ENCODE measurements at regions not wholly inside any gene's neighbourhood (a gene's known extent, or its start where the extent isn't known, plus 50 kb on each side); places are given as distances from the start of the nearest gene placed in this dataset.

GRCh38 chr4:32525420-32525819 lies 1805.3 kb downstream of the PCDH7 start:
- ATAC-seq = no peak
- TF ChIP-seq SNAI2 (CRISPR knock-in tag; IDR thresholded peaks at IDR 0.05) (no peak), PATZ1 (CRISPR knock-in tag; IDR thresholded peaks at IDR 0.05; ENCODE audit: borderline replicate concordance) (no peak), BACH2 (CRISPR knock-in tag; IDR thresholded peaks at IDR 0.05; ENCODE audit: borderline replicate concordance) (no peak), CREB5 (CRISPR knock-in tag; IDR thresholded peaks at IDR 0.05; ENCODE audit: low read depth) (no peak), CSDC2 (CRISPR knock-in tag; IDR thresholded peaks at IDR 0.05) (no peak)

- TF ChIP-seq TSHZ2 (CRISPR knock-in tag; IDR thresholded peaks at IDR 0.05) (no peak), ZNF8 (CRISPR knock-in tag; IDR thresholded peaks at IDR 0.05) (no peak), PATZ1 (CRISPR knock-in tag; IDR thresholded peaks at IDR 0.05; ENCODE audit: borderline replicate concordance) (no peak), SNAI2 (CRISPR knock-in tag; IDR thresholded peaks at IDR 0.05) (no peak), TOX (CRISPR knock-in tag; IDR thresholded peaks at IDR 0.05; ENCODE audit: borderline replicate concordance) (no peak), POU6F1 (CRISPR knock-in tag; IDR thresholded peaks at IDR 0.05; ENCODE audit: borderline replicate concordance, low read depth) (no peak), ISL1 (CRISPR knock-in tag; IDR thresholded peaks at IDR 0.05) (no peak), ARNTL (CRISPR knock-in tag; IDR thresholded peaks at IDR 0.05; ENCODE audit: borderline replicate concordance, low read depth) (no peak), CREB5 (CRISPR knock-in tag; IDR thresholded peaks at IDR 0.05; ENCODE audit: low read depth) (no peak), ZNF70 (CRISPR knock-in tag; IDR thresholded peaks at IDR 0.05) (no peak), CSDC2 (CRISPR knock-in tag; IDR thresholded peaks at IDR 0.05) (no peak), CSRNP3 (CRISPR knock-in tag; IDR thresholded peaks at IDR 0.05) (no peak), PPARA (CRISPR knock-in tag; IDR thresholded peaks at IDR 0.05; ENCODE audit: borderline replicate concordance) (no peak)
- no peak for ATAC-seq
Measured at GRCh38 chr4:32544846-32545245, 1824.7 kb downstream of the PCDH7 start.

GRCh38 chr4:32551943-32552342 lies 1831.8 kb downstream of the PCDH7 start:
- no peak for ATAC-seq
- TF ChIP-seq PATZ1 (CRISPR knock-in tag; IDR thresholded peaks at IDR 0.05; ENCODE audit: borderline replicate concordance) (no peak), CSRNP3 (CRISPR knock-in tag; IDR thresholded peaks at IDR 0.05) (no peak), CREB5 (CRISPR knock-in tag; IDR thresholded peaks at IDR 0.05; ENCODE audit: low read depth) (no peak), GLIS3 (CRISPR knock-in tag; IDR thresholded peaks at IDR 0.05) (no peak), ZFP3 (CRISPR knock-in tag; IDR thresholded peaks at IDR 0.05) (no peak), ZNF565 (CRISPR knock-in tag; conservative IDR thresholded peaks at IDR 0.05; ENCODE audit: low read depth) (no peak), RARB (CRISPR knock-in tag; IDR thresholded peaks at IDR 0.05) (no peak)

All from SK-N-SH treated with all-trans-retinoic acid at 6 μM for 48 hours (cell line).